ENCODE measurements at regions not wholly inside any gene's neighbourhood (a gene's known extent, or its start where the extent isn't known, plus 50 kb on each side); places are given as distances from the start of the nearest gene placed in this dataset.

GRCh38 chr4:153062652-153063168 lies 126.6 kb downstream of the FHDC1 start:
- TF ChIP-seq CTCF (IDR thresholded peaks at IDR 0.05) = no peak
- ChIA-PET CTCF (no interaction called here), POLR2A (no interaction called here)
- Mint-ChIP-seq H3K4me3 (no peak overlapping the region), H3K9me3 (no peaks in the 10 kb centered on the region), H3K4me1 (no peaks in the 10 kb centered on the region), H3K27ac (no peak overlapping the region), H3K36me3 (ENCODE audit: low read depth) (no peaks in the 10 kb centered on the region), H3K27me3 (peaks cover 14% of the 10 kb centered on the region)
- intact Hi-C loops (cut with micrococcal nuclease) = no loop called here
- DNase-seq (no peak), ATAC-seq (ENCODE audit: low read depth) (no peak)

GRCh38 chr4:153063490-153063889 lies 127.4 kb downstream of the FHDC1 start:
- no peak for DNase-seq
- Mint-ChIP-seq H3K27me3 (peaks cover 7% of the 10 kb centered on the region), H3K27ac (no peak overlapping the region), H3K4me3 (no peak overlapping the region), H3K4me1 (no peaks in the 10 kb centered on the region), H3K36me3 (ENCODE audit: low read depth) (no peaks in the 10 kb centered on the region), H3K9me3 (no peaks in the 10 kb centered on the region)
- intact Hi-C loops (cut with micrococcal nuclease) = no loop called here
- CTCF ChIA-PET = no interaction called here
- POLR2A ChIA-PET = no interaction called here
- no peak for ATAC-seq (ENCODE audit: low read depth)
- TF ChIP-seq CTCF (IDR thresholded peaks at IDR 0.05) = no peak

- Mint-ChIP-seq H3K27ac (no peak overlapping the region), H3K9me3 (no peaks in the 10 kb centered on the region), H3K4me1 (no peaks in the 10 kb centered on the region), H3K4me3 (no peak overlapping the region), H3K36me3 (ENCODE audit: low read depth) (no peaks in the 10 kb centered on the region), H3K27me3 (peaks cover 5% of the 10 kb centered on the region)
- POLR2A ChIA-PET = no interaction called here
- intact Hi-C loops (cut with micrococcal nuclease) = no loop called here
- no peak for TF ChIP-seq CTCF (IDR thresholded peaks at IDR 0.05)
- ATAC-seq (ENCODE audit: low read depth) (no peak), DNase-seq (no peak)
- CTCF ChIA-PET = no interaction called here
Observed at GRCh38 chr4:153064571-153064970, 128.4 kb downstream of the FHDC1 start.

- CTCF ChIA-PET = no interaction called here
- H3K9me3 Mint-ChIP-seq = no peaks in the 10 kb centered on the region
- intact Hi-C loops (cut with micrococcal nuclease) = no loop called here
- DNase-seq (no peak), ATAC-seq (ENCODE audit: low read depth) (no peak)
- no peak overlapping the region for H3K4me3 Mint-ChIP-seq
- no peaks in the 10 kb centered on the region for H3K4me1 Mint-ChIP-seq
- POLR2A ChIA-PET = no interaction called here
- H3K36me3 Mint-ChIP-seq (ENCODE audit: low read depth) = no peaks in the 10 kb centered on the region
- TF ChIP-seq CTCF (IDR thresholded peaks at IDR 0.05) = no peak
- H3K27ac Mint-ChIP-seq = no peak overlapping the region
- no peaks in the 10 kb centered on the region for H3K27me3 Mint-ChIP-seq
Observed at GRCh38 chr4:153065276-153065675, 129.2 kb downstream of the FHDC1 start.

GRCh38 chr4:153067376-153067775 lies 131.3 kb downstream of the FHDC1 start:
- POLR2A ChIA-PET = no interaction called here
- intact Hi-C loops (cut with micrococcal nuclease) = no loop called here
- Mint-ChIP-seq H3K4me1 (no peaks in the 10 kb centered on the region), H3K9me3 (peaks cover 3% of the 10 kb centered on the region), H3K36me3 (ENCODE audit: low read depth) (no peaks in the 10 kb centered on the region), H3K4me3 (no peak overlapping the region), H3K27me3 (no peaks in the 10 kb centered on the region), H3K27ac (no peak overlapping the region)
- no peak for TF ChIP-seq CTCF (IDR thresholded peaks at IDR 0.05)
- CTCF ChIA-PET = no interaction called here
- DNase-seq (no peak), ATAC-seq (ENCODE audit: low read depth) (no peak)
